ENCODE measurements at regions not wholly inside any gene's neighbourhood (a gene's known extent, or its start where the extent isn't known, plus 50 kb on each side); places are given as distances from the start of the nearest gene placed in this dataset.

DNA sequence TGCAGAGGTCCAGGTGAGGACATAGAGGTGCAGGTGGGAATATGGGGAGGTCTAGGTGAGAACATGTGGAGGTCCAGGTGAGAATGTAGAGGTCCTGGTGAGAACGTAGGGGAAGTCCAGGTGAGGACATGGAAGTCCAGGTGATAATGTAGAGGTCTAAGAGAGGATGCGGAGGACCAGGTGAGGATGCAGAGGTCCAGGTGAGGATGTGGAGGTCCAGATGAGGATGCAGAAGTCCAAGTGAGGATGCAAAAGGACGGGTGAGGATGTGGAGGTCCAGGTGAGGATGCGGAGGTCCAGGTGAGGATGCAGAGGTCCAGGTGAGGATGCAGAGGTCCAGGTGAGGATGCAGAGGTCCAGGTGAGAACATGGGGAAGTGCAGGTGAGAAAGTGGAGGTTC is 133.8 kb downstream of the MRPL36 start:
- TF ChIP-seq, protein P1, sequence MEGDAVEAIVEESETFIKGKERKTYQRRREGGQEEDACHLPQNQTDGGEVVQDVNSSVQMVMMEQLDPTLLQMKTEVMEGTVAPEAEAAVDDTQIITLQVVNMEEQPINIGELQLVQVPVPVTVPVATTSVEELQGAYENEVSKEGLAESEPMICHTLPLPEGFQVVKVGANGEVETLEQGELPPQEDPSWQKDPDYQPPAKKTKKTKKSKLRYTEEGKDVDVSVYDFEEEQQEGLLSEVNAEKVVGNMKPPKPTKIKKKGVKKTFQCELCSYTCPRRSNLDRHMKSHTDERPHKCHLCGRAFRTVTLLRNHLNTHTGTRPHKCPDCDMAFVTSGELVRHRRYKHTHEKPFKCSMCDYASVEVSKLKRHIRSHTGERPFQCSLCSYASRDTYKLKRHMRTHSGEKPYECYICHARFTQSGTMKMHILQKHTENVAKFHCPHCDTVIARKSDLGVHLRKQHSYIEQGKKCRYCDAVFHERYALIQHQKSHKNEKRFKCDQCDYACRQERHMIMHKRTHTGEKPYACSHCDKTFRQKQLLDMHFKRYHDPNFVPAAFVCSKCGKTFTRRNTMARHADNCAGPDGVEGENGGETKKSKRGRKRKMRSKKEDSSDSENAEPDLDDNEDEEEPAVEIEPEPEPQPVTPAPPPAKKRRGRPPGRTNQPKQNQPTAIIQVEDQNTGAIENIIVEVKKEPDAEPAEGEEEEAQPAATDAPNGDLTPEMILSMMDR (IDR thresholded peaks at IDR 0.05; ENCODE audit: control extremely low read depth, extremely low read depth, low read depth, missing control alignments), result no peak
- ChIA-PET CTCF (no interaction called here), POLR2A (no interaction called here)
- no peak for DNase-seq (ENCODE audit: extremely low spot score)

DNA sequence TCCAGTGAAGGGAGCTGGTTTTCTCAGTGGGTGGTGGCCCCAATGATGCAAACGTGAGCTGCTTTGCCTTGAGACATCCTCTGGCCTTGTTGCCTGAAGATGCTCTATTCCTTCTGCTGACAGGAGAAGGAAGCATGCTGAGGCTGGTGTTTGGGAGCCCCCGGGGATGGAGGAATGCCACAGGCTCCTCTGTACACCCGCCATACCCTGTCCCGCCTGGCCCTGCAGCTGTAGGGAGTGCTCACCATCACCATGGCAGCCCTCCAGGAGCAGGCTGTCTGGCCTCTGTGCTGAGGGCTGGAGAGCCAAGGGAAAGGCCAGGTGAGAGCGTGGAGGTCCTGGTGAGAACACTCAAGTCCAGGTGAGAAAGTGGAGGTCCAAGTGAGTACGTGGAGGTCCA is 134.4 kb downstream of the MRPL36 start:
- POLR2A ChIA-PET, result no interaction called here

DNA sequence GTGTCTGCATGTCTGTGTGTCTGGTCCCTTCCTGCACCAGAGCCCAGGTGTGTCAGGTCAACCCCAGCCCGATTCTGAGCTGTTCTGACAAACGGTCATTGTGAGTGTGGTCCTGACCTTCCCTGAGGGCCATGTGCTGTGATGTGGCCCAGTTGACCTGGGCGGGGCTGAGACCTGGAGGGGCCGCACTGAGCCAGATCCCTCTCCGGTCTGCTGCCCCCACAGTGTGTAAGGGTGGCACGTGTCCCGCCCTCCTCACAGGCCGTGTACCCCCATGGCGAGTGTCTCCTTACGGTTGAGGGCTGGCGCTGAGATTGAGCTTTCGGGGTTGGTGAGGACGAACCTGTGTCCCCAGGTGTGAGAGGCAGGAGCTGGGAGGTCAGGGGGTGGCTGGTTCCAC is 136.5 kb downstream of the MRPL36 start:
- no peak for DNase-seq (ENCODE audit: extremely low spot score)
- CTCF ChIA-PET, result no interaction called here
- TF ChIP-seq, protein P1 (IDR thresholded peaks at IDR 0.05; ENCODE audit: control extremely low read depth, extremely low read depth, low read depth, missing control alignments), result no peak
- POLR2A ChIA-PET, result no interaction called here

More for the DNA sequence above, 134.4 kb downstream of the MRPL36 start:
- DNase-seq (ENCODE audit: extremely low spot score), result no peak
- TF ChIP-seq, protein P1 (IDR thresholded peaks at IDR 0.05; ENCODE audit: control extremely low read depth, extremely low read depth, low read depth, missing control alignments), result no peak
- CTCF ChIA-PET, result interaction anchor here (1.2 kb wide), 1 partner anchor 11 kb away, joined by 3 read pairs; no protein-coding TSS in a partner anchor

DNA sequence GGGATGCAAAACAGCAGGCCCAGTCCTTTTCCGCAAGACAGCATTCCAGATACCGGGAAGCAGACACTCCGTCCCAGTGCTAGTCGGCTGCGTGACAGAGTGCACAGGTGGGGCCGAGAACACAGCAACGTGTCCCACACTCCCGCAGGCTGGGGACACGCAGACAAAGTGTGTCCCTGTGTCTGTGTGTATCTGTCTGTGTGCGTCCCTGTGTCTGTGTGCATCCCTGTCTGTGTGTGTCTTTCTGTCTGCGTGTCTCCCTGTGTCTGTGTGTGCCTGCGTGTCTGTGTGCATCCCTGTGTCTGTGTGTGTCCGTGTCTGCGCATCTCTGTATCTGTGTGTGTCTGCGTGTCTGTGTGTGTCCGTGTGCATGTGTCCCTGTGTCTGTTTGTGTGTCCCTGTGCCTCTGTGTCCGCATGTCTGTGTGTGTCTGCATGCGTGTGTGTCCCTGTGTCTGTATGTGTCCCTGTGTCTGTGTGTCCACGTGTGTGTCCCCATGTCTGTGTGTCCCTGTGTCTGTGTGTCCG is 137.0 kb downstream of the MRPL36 start:
- DNase-seq (ENCODE audit: extremely low spot score), result no peak
- TF ChIP-seq, protein P1 (IDR thresholded peaks at IDR 0.05; ENCODE audit: control extremely low read depth, extremely low read depth, low read depth, missing control alignments), result no peak
- POLR2A ChIA-PET, result no interaction called here
- CTCF ChIA-PET, result no interaction called here

DNA sequence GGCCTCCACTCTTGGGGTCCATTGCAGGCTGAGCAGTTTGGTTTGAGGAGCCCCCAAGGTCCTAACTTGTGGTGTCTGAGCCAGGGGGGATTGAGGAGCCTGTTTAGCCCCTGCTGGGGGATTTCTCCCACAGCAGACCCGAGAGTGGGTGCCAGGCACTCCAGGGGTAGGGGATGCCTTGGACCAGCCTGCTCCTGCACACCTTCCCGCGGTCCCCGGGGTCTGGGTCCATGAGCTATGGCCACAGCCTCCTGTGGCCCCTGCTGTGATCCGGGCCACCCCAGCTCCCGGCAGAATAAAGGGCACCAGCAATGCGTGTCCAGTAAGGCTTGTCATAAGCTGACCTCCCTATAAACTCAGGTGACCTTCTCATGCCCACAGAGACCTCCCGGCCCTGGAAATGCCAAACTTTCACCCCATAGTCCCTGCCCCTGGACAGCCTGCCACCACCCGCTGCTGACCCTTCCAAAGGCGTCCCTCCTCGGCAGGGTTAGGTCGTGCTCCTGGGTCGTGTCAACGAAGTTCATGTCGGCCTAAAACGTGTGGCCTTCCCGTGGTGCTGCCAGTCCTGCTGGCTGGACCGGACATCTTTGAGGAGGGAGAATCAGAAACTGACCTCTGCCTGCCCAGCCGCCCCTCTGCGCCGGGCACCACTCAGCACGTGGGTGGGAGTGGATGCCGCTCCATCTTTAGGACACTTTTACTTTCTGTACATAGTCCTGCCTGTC is 137.6 kb downstream of the MRPL36 start:
- POLR2A ChIA-PET, result no interaction called here
- DNase-seq (ENCODE audit: extremely low spot score), result no peak
- CTCF ChIA-PET, result no interaction called here
- TF ChIP-seq, protein P1 (IDR thresholded peaks at IDR 0.05; ENCODE audit: control extremely low read depth, extremely low read depth, low read depth, missing control alignments), result no peak

DNA sequence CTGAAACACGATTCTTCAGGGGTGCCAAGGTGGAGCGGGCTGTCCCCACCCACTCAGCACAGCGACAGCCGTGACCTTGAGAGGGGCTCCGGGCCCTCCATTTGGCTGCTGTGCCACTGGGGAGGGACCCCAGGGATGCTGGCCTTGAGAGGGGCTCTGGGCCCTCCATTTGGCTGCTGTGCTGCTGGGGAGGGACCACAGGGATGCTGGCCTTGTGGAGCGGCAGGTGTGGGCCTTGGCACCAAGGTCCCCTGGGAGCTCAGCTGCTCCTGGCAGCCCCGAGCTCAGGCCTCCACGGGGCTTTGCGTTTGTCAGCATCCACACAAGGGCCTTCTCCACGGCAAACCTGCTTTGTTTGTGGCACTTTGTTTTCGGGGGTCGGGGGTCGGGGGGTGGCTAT is 137.6 kb upstream of the LPCAT1 start:
- POLR2A ChIA-PET, result no interaction called here
- TF ChIP-seq, protein P1 (IDR thresholded peaks at IDR 0.05; ENCODE audit: control extremely low read depth, extremely low read depth, low read depth, missing control alignments), result no peak
- CTCF ChIA-PET, result no interaction called here
- no peak for DNase-seq (ENCODE audit: extremely low spot score)

Data from GM10248 (cell line).